SIG-M5 treated with dmso at 0.1 percent for 504 hours (cell line): ENCODE measurements at regions not wholly inside any gene's neighbourhood (a gene's known extent, or its start where the extent isn't known, plus 50 kb on each side); places are given as distances from the start of the nearest gene placed in this dataset.
A peak's percentile ranks its signal among the peaks of the same experiment; 100 is the strongest.
"Not testable (repeated sequence)": the region's sequence is repeated elsewhere in the genome, so short reads cannot be mapped to it uniquely, and the experiment has no call there.

Experiments
- DNase-seq: peaks from one replicate; lab custom pipeline; 2025; ENCODE audit not compliant: unreplicated experiment; lab: John Stamatoyannopoulos, UW

DNA sequence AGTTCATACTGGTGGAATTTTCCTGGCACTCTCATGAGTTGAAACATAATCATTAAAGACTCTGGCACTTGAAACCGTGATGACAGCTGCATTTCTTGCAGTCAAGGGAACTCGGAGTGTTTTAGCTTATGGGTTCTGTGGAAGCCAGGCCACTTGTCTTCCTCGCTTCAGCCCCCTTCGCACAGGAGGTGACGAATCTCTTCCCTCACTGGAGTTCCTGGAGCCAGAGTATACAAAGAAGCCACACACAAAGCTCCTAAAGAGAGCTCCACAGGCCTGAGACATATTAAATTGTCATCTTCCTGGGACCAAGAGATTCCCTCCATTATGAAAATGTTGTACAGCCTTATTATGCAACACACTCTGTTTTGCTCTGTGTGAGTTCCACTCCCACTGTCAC, 964.1 kb downstream of the TMEM121 start:
- DNase-seq: no peak

DNA sequence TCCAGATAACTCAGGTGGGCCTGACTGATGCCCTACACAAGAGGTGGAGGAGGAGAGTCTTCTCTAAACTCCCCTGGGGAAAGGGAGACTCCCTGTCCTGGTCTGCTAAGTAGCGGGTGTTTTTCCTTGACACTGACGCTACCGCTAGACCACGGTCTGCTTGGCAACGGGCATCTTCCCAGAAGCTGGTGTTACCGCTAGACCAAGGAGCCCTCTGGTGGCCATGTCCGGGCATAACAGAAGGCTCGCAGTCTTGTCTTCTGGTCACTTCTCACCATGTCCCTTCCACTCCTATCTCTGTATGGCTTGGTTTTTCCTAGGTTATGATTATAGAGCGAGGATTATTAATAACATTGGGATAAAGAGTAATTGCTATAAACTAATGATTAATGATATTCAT, 965.5 kb downstream of the TMEM121 start:
- no peak for DNase-seq

DNA sequence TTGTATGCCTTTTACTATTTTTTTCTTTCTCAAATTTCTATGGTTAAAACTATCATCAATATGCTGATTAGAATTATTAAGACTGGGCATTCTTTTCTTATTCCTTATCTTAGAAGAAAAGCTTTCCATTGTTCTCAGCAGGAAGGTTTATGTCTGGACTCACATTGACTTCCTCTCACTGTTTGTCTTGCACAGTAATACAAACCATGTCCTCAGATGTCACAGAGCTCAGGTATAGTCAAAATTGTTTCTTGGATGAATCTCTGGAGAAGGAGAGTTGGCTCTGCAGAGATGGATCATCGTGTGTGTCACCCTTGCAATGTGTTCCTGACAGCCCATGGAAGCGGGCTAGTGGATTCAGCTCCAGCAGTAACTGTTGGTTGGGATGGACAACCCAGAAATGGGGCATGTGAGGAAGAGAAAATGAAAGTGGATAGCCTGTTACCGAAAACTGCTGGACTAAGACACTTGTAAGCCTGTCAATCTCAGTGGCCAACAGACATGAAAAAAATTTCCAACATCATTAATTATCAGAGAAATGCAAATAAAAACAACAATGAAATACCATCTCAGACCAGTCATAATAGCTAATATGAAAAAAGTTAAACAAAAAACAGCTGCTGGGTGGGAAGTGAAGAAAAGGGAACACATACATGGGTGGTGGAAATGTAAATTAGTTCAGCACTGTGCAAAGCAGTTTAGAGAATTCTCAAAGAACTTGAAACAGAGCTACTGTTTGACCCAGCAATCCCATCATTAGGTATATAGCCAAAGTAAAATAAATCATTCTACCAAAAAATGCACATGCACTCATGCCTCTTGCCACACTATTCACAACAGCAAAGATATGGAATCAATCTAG, 967.8 kb downstream of the TMEM121 start:
- DNase-seq: no peak

DNA sequence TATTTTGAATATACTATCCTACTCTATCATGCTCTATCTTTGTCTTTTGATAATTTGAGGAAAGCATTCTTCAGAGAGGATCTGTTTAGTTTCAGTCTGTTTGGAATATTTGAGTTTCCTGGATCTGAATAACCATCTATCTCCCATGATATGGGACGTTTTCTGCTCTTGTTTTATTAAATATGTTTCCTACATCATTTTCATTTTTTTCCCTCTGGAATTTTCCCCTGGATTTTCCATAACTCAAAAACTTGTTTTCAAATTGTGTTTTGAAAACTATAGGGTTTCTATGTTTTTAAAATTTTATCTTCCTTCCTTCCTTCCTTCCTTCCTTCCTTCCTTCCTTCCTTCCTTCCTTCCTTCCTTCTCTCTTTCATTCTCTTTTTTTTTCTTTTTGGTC, 974.2 kb downstream of the TMEM121 start:
- no peak for DNase-seq

DNA sequence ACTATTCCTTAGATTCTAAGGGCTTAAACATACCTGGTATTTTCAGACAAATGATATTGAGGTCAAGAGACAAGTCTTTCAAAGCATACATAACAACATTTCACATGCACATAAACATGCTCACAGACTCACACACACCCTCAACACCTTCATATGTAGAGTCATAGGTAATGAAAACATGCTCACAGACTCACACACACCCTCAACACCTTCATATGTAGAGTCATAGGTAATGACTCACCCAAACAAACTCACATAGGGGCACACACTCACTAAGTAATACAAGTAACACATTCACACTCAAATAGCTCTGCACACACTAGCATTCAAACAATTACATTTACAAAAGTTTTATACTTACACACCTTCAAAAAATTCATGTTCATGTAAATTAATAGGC, 975.5 kb downstream of the TMEM121 start:
- no peak for DNase-seq

DNA sequence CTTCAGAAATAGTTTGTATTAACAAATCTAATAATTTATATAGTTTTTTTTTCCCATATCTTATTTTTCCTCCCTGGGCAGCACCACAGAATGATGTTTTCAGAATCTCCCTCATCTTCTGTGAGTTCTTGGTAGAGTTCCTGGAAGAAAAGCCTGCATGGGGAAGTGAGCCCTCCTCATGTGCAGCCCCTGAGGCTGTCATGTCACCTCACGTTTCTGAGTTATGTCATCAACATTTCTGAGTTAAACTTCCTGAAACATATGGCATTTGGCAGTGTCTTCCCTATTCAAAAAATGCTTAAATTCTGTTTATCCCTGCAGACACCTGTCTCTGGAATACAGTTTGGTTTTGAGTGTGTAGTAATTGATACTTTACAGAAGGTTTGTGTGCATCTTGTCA, 979.0 kb downstream of the TMEM121 start:
- DNase-seq: no peak

DNA sequence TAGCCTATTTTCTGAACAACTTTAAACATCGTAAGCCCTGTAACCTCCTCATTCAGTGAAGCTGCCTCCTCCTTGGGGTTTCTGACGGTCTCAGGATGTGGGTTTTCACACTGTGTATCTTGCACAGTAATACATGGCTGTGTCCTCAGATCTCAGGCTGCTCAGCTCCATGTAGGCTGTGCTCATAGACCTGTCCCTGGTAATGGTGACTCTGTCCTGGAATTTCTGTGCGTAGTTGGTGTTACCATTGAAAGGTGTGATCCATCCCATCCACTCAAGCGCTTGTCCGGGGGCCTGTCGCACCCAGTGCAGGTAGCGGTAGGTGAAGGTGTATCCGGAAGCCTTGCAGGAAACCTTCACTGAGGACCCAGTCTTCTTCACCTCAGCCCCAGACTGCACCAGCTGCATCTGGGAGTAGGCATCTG, 980.5 kb downstream of the TMEM121 start:
- no peak for DNase-seq

DNA sequence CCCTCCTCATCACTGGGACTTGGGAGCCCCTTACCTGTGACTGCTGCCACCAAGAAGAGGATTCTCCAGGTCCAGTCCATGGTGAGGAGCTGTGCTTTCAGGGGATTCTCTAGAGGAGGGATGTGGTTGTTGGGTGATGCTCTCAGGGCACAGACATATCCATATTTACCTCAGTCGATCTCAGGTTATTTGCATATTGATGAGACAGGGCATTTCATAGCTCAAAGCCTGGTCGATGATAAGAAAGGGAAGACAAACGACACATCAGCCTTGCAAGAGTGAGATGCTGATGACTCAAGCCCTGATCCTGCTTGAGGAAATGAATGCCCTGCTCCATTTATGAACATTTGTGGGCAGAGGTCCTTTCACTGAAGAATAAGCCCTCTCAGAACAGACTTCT, 981.0 kb downstream of the TMEM121 start:
- no peak for DNase-seq

DNA sequence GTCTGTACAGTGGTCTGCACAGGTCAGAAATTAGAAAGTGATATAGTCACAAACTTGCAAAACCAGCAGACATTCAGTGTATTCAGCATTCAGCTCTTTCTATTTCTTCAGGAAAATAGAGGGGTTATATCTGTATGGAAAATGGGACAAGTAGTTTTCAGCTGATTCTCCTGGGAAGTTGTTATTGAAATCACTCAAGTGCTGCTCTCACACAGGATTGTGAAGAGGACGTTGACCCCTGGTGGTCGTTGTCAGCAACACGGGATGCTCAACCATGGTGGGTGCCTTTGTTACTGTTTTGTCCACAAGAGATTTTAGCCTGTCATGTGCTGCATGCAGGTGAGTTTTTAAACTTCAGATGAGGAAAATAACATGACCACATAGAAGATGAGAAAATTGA, 981.8 kb downstream of the TMEM121 start:
- no peak for DNase-seq

DNA sequence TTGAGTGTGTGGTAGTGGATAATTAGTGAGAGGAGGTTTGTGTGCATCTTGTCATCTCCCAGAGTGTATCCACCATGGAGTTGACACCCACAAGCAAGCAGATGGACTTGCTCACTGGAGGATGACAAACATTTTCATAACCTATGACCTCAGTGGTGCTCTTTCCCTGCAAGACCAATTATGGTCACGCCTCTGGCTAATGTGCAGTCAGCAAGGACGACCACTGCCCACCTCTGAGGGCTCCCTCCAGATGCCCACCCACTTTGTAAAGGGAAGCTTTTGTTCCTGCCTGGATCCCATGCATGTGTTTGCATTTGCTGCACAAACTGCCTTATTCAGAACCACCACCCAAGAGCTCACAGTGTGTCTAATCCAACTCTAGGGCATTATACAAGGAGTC, 982.8 kb downstream of the TMEM121 start:
- no peak for DNase-seq

DNA sequence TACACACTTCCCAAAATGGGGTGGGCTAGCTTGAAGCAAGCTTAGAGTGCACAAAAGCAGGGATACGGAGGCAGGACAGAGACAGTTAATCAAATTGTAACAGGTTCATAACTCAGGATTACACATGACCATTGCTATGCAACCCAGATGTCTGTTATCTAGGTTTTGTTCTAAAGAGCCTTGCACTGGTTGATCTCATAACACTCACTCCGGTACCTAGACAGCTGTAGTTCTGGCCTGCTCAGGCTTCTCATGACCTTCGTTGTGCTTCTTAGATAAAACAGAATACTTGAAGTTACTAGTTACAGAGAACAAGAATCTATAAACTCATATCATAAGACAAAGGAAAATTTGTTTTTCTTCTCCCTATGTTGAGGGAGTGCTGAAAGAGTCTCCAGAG, 983.4 kb downstream of the TMEM121 start:
- no peak for DNase-seq

DNA sequence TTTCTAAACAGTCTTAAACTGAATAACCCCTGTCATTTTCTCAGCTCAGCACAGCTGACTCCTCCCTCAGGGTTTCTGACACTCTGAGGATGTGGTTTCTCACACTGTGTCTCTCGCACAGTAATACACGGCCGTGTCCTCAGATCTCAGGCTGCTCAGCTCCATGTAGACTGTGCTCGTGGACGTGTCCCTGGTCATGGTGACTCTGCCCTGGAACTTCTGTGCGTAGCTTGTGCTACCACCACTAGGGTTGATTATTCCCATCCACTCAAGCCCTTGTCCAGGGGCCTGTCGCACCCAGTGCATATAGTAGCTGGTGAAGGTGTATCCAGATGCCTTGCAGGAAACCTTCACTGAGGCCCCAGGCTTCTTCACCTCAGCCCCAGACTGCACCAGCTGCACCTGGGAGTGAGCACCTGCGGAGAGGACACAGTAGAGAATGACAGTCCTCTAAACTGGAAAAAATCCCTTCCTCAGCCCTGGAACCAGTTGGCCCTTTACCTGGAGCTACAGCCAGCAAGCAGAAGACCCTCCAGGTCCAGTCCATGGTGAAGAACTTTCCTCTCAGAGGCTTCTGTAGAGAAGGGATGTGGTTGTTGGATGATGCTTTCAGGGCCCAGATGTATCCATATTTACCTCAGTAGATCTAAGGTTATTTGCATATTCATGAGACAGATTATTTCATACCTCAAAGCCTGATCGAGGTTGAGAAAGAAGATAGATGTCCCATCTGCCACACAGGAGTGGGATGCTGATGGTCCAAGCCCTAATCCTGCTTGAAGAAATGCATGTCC, 984.8 kb downstream of the TMEM121 start:
- no peak for DNase-seq

DNA sequence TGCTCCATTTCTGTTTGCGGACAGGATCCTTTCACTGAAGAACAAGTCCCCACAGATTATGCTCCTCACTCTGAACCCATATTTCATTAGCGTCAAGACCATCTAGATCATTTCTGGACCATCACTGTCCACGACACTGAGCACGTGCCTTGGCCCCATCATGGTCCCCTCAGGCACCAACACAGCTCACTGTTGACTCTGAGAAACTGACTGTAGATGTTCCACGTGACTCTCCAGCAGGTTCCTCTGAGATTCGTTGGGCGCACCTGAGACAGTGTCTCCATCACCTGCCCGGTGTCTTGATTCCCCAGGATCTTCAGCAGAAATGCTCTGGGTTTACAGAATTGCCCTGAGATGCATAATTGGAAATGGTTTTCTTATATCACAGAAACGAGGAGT, 985.4 kb downstream of the TMEM121 start:
- no peak for DNase-seq

DNA sequence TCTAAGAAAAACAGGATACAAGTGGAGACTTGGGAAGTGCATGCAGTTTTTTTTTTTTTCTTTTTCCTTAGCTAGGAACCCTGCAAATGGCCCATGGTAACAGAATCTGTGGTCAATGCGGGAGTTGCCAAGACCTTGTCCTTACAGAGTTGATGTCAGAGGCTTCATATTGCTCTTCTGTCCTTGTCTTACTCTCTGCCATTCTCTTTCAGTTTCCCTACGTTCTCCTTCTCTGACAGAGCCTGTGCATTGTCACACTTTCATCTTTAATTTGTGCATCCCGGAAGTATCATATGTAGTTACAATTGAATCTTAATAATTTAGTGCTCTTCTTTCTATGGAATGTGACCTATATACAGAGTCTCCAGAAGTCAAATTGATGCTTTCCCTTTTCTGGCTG, 986.9 kb downstream of the TMEM121 start:
- no peak for DNase-seq

DNA sequence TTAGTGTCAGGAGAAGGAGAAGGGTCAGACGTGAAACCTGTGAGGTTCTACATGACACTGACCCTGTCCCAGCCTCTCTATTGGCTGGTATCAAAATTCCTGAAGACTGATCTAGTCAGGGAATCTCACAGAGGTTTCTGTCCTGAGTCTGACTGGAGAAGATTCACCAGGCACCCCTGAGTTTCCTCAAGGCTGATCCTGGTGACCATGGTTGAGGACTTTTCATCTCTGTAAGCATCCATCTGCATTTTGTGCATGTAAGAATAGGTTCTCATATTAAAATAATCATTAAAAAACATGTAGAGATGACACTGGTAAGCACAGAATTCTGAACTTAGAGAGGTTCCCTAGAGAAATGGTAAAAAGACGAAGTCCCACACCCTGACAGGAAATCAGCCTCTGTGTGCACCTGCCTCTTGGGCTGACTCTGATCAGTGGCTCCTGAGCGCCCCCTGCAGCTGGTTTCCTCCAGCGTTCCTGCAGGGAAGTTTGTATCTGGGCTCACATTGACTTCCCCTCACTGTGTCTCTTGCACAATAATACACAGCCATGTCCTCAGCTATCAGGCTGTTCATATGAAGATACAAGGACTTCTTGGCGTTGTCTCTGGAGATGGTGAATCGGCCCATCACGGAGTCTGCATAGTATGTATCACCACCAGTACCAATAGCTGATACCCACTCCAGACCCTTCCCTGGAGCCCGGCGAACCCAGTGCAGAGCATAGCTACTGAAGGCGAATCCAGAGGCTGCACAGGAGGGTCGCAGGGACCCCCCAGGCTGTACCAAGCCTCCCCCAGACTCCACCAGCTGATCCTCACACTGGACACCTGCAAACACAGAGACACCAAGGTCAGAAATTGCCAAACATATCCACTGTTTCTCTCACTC, 991.9 kb downstream of the TMEM121 start:
- DNase-seq: peak; percentile 6

DNA sequence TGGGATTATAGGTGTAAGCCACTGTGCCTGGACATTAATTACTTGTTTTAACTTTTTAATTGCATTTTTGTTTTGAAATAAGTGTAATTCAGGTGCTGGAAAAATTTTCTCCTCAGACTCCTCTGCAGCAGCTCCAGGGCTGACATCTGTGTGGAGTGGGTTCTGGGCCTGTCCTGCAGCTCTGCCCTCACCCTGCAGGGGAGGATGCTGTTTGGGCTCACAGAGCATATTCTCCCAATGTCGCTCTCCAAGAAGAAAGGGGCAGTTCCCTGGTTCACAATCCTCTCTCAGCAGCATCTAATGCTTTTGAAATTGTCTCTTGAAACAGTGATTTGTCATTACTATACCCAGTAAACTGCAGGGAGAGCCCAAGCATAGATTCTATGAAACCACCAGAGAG, 995.7 kb downstream of the TMEM121 start:
- not testable (repeated sequence) for DNase-seq

DNA sequence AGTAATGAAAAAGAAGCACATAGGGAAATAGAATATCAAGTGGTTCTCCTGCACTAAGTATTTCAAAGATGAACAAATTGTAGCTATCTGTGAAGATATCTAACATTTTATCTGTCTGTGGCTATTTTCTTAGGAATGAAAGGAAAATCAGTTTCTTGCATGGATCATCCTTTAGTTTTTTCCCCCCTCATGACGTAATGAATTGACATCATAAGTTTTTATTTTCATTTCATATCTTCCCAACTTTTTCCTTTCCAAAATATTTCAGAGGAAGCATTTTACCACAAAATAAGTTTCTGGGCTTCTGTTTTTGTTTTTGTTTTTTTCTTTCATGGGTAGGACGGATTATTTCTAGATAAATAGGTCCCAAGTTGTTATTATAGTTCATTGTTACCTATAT, 996.6 kb downstream of the TMEM121 start:
- no peak for DNase-seq

DNA sequence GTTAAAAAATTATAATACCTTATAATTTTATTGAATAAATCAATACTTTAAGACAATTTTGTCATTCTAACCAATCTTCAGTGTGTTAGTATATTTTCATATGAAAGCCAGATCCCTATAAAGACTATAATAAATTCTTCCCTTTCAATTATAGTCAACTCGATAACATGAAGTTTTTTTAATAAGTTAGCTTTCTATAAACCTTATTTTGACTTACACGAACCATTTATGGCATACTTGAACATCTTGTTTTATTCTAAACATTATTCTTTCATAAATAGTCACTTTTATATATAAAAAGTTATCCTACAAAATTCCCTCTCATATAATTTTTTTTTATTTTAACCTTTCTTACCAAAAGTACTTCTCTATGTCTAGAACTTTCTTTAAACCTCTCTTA, 1002.3 kb downstream of the TMEM121 start:
- DNase-seq: no peak

DNA sequence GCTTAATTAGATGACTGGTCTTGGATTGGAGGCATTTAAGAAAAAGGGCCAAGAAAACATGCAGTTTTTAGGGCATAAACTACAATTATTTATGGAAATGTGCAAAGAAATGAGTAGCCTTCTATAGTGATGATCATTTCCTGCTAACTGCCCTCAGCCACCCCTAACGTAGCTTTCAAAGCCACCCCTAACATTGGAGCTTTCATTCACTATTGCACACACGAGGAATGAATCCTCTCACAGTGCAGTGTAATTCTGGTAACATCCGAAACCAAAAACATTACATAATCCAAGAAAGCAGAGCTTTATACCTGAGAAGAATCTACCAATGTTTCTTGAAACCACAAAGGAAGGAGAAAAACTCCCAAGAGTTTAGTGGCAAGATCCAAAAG, 1003.6 kb downstream of the TMEM121 start:
- no peak for DNase-seq

DNA sequence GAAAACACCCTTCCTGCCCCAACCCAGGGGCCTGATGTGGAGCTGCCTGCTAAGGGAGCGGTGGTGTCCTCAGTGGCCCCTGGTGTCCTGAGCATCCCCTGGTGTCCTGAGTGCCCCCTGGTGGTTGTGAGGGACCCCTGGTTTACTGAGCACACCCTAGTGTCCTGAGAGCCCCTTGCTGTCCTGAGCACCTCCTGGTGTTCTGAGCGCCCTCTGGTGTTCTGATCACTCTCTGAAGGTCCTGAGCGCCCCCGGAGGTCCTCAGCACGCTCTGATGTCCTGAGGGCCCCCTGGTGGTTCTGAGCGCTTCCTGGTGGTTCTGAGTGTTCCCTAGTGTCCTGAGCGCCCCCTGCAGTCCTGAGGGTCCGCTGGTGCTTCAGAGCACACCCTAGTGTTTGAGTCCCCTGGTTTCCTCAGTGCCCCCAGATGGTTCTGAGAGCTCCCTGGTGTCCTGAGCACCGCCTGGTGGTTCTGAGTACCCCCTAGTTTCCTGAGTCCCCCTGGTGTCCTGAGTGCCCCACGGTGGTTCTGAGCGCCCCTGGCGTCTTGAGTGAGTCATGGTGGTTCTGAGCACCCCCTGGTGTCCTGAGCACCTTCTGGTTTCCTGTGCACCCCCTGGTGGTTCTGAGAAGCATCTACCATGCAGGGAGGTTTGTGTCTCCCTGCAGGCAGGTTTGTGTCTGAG, 1004.2 kb downstream of the TMEM121 start:
- no peak for DNase-seq

DNA sequence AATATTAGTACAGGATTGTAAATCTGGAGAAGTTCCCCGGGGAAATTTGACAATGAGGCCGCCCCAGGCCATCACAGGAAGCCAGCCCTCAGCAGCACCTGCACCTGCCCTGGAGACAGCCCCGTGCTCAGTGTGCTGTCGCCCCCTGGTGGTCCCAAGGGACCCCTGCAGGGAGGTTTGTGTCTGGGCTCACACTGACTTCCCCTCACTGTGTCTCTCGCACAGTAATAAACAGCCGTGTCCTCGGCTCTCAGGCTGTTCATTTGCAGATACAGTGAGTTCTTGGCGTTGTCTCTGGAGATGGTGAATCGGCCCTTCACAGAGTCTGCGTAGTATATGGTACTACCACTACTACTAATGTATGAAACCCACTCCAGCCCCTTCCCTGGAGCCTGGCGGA, 1011.2 kb downstream of the TMEM121 start:
- not testable (repeated sequence) for DNase-seq
